HuH-7.5 (cell line): ENCODE measurements at regions not wholly inside any gene's neighbourhood (a gene's known extent, or its start where the extent isn't known, plus 50 kb on each side); places are given as distances from the start of the nearest gene placed in this dataset.
"Not testable (repeated sequence)": the region's sequence is repeated elsewhere in the genome, so short reads cannot be mapped to it uniquely, and the experiment has no call there.

Source experiments
- DNase-seq: peaks from one replicate; pipeline ENCODE4 v3.0.0; 2011; ENCODE audit warnings: low spot score

- no peak for DNase-seq
Measured at GRCh38 chr2:77725045-77725444, 202.9 kb upstream of the LRRTM4 start.

GRCh38 chr2:77734662-77735340 lies 212.6 kb upstream of the LRRTM4 start:
- not testable (repeated sequence) for DNase-seq

- no peak for DNase-seq
Measured at GRCh38 chr2:77737236-77737635, 215.1 kb upstream of the LRRTM4 start.

- DNase-seq, result no peak
Measured at GRCh38 chr2:77746780-77747179, 224.6 kb upstream of the LRRTM4 start.

GRCh38 chr2:77753710-77754345 lies 231.7 kb upstream of the LRRTM4 start:
- not testable (repeated sequence) for DNase-seq

GRCh38 chr2:77767388-77768076 lies 245.4 kb upstream of the LRRTM4 start:
- DNase-seq, result no peak

GRCh38 chr2:77768508-77768907 lies 246.3 kb upstream of the LRRTM4 start:
- DNase-seq, result no peak

GRCh38 chr2:77778917-77779316 lies 256.7 kb upstream of the LRRTM4 start:
- no peak for DNase-seq

- not testable (repeated sequence) for DNase-seq
Measured at GRCh38 chr2:77793500-77793899, 271.3 kb upstream of the LRRTM4 start.

- DNase-seq, result no peak
Measured at GRCh38 chr2:77796397-77796796, 274.2 kb upstream of the LRRTM4 start.

GRCh38 chr2:77797088-77797487 lies 274.9 kb upstream of the LRRTM4 start:
- no peak for DNase-seq

- DNase-seq, result no peak
Measured at GRCh38 chr2:77800410-77800809, 278.2 kb upstream of the LRRTM4 start.

GRCh38 chr2:77807531-77808215 lies 285.5 kb upstream of the LRRTM4 start:
- no peak for DNase-seq

- no peak for DNase-seq
Measured at GRCh38 chr2:77808599-77808998, 286.4 kb upstream of the LRRTM4 start.

GRCh38 chr2:77813599-77813998 lies 291.4 kb upstream of the LRRTM4 start:
- DNase-seq, result no peak

- DNase-seq, result no peak
Measured at GRCh38 chr2:77816618-77817017, 294.4 kb upstream of the LRRTM4 start.

GRCh38 chr2:77818186-77818585 lies 296.0 kb upstream of the LRRTM4 start:
- no peak for DNase-seq

GRCh38 chr2:77823028-77823427 lies 300.9 kb upstream of the LRRTM4 start:
- DNase-seq, result no peak

GRCh38 chr2:77831060-77831459 lies 308.9 kb upstream of the LRRTM4 start:
- no peak for DNase-seq

- DNase-seq, result no peak
Measured at GRCh38 chr2:77831471-77831870, 309.3 kb upstream of the LRRTM4 start.

GRCh38 chr2:77831898-77832297 lies 309.7 kb upstream of the LRRTM4 start:
- DNase-seq, result no peak

GRCh38 chr2:77834360-77835002 lies 312.3 kb upstream of the LRRTM4 start:
- DNase-seq, result no peak
